Muscle layer of colon (tissue), 2 donors: ENCODE measurements at regions not wholly inside any gene's neighbourhood (a gene's known extent, or its start where the extent isn't known, plus 50 kb on each side); places are given as distances from the start of the nearest gene placed in this dataset.

Experiments used
- H3K27ac ChIP-seq: one replicate; pipeline ENCODE4 v1.7.0; 2013; ENCODE audit warnings: low read depth, mild to moderate bottlenecking, low read length, moderate library complexity
- H3K27me3 ChIP-seq, 2 donors: one replicate each; pipeline ENCODE4 v1.7.0; 2013; ENCODE audit warnings: low read length in 2 of 2, mild to moderate bottlenecking in 2 of 2; ENCODE audit not compliant: insufficient read depth in 2 of 2, control insufficient read depth in 1 of 2
- H3K36me3 ChIP-seq: one replicate; pipeline ENCODE4 v1.7.0; 2013; ENCODE audit warnings: mild to moderate bottlenecking, low read length; ENCODE audit not compliant: insufficient read depth
- H3K4me1 ChIP-seq: one replicate; pipeline ENCODE4 v1.7.0; 2013; ENCODE audit warnings: mild to moderate bottlenecking, low read length; ENCODE audit not compliant: insufficient read depth
- H3K4me3 ChIP-seq, 2 donors: one replicate each; pipeline ENCODE4 v1.7.0; 2013; ENCODE audit warnings: low read length in 2 of 2, low read depth in 1 of 2, mild to moderate bottlenecking in 1 of 2, moderate library complexity in 1 of 2
- H3K9ac ChIP-seq: one replicate; pipeline ENCODE4 v1.7.0; 2013; ENCODE audit warnings: low read length
- H3K9me3 ChIP-seq: one replicate; pipeline ENCODE4 v1.7.0; 2013; ENCODE audit warnings: mild to moderate bottlenecking, low read length
- donor health status: abdominal sarcoma.
- donor health status: Adenocarcinoma of cecum.

DNA sequence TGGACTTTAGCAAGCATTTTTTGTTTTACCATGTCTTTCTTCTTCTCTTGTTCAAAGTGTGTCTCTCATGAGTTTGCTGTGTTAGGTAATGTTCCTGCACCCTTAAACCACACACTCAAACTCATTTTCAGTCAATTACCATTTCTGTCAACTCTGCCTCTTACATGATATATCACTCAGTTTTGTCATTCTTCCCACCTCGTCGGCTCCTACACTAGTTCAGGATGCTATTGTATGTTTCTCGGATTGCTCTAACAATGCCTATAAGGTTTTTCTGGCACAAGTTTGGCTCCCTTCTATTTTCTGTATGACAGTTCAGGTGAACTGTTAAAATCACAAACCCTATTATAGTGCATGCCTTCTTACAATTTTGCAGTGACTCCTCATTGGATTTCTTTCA lies 260.8 kb upstream of the NAV3 start:
- no peaks in the 10 kb centered on the region for H3K9me3 ChIP-seq
- H3K9ac ChIP-seq, result no peak overlapping the region
- H3K27me3 ChIP-seq, result no peaks in the 10 kb centered on the region
- no peak overlapping the region for H3K4me3 ChIP-seq
- H3K4me1 ChIP-seq, result no peaks in the 10 kb centered on the region
- no peak overlapping the region for H3K27ac ChIP-seq
- H3K36me3 ChIP-seq, result no peaks in the 10 kb centered on the region

DNA sequence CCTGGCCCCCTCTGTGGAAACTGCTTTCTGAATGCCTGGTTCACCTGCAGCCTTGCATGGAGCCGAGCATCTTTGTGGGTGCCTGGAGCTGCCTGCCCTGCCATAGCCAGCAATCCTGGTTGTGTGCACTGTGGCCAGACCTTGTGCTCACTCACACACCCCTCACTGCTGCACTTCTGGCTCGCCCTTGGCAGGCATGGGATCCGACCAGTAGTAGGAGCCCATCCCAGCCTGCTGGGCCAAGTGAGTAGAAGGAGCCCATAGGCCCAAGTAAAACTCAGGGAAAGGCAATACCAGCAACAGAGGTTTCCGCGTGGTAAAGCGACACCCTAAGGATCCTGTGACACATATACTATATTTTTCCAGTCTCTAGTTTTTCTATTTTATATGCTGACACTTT lies 270.0 kb upstream of the NAV3 start:
- no peaks in the 10 kb centered on the region for H3K4me1 ChIP-seq
- no peak overlapping the region for H3K27ac ChIP-seq
- H3K36me3 ChIP-seq, result no peaks in the 10 kb centered on the region
- H3K9ac ChIP-seq, result no peak overlapping the region
- H3K9me3 ChIP-seq, result no peaks in the 10 kb centered on the region
- no peak overlapping the region for H3K4me3 ChIP-seq
- no peaks in the 10 kb centered on the region for H3K27me3 ChIP-seq

DNA sequence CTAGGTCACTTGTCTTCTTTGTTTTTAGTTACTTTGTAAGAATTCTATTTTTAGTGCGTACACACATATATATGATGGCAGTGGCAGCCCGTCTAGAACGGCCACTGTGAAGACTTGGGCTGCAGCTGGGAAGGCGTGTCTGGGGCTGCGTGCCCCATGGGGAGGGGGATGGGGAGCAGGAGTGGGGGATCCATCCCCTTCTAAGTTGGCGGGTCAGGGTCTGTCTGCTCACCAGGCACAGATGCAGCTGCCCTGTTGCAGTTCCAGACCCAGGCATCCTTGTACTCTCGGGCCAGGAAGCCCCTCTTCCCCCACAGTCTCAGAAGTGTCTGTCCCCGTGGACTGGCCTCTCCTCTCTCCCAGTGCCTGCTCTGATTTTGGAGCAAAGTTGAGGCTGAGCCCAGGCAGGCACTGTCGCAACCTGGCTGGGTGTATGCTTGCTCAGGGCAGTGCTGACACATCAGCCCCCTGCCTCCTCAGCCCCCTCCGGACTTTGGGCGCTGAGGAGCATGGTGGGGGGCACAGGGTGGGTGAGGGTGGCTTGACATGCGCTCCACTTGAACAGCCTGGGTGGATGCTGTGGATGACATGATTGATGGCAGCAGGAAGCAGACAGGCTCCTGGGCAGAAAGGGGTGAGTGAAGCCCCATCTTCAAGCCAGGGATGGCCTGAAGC lies 271.2 kb upstream of the NAV3 start:
- Histone ChIP-seq H3K27ac (no peak overlapping the region), H3K27me3 (no peaks in the 10 kb centered on the region), H3K9me3 (no peaks in the 10 kb centered on the region), H3K4me1 (no peaks in the 10 kb centered on the region), H3K36me3 (no peaks in the 10 kb centered on the region), H3K4me3 (no peak overlapping the region), H3K9ac (no peak overlapping the region)

DNA sequence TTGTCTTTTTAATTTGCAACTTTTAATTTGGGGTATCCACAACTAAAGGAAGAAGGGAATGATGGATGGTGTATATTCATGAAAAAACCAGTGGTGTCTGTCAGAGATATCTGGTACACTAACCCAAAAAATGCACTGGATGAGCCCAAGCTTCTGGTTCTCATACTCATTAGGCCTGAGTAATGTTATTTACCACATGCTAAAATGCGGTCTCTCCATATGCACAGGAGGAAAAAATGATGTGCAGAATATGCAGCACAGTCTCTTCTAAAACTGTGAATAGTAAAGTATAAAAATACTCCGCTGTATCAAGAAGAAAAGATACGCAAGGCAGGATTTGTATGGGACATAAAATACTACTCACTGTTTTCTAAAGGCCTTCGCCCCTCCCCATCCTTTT lies 275.6 kb upstream of the NAV3 start:
- no peak overlapping the region for H3K4me3 ChIP-seq
- H3K27me3 ChIP-seq, result no peaks in the 10 kb centered on the region
- H3K4me1 ChIP-seq, result no peaks in the 10 kb centered on the region
- H3K27ac ChIP-seq, result no peak overlapping the region
- no peaks in the 10 kb centered on the region for H3K36me3 ChIP-seq
- H3K9ac ChIP-seq, result no peak overlapping the region
- no peaks in the 10 kb centered on the region for H3K9me3 ChIP-seq

DNA sequence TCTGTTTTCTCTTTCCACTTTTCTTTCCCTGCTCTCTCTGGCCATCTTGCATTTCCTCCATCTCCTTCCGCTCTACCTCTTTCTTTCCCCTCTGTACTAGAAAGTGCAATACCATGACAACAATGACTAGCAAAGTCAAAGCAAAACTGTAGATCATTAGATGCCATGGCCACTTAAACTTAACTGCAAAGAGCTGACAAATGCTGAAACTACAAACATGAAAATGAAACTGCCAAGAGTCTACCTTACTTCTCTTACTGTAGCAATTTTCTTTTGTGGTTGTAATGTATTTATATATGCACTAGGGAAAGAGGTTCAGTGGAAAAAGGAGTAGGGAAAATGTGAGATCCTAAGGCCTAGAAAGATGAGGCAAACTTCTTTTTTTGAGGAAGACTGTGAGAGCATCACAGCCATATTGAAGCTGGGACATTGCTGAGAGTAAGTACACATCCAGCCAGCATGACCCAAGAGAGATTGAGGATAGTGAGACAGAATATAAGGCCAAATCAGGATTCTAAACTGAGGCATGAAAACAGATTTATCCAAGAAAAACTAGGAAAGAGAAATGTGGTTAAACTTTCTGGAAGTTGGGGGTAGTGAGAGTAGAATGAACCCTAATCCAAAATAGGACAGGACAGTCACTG lies 276.6 kb upstream of the NAV3 start:
- Histone ChIP-seq H3K27ac (no peak overlapping the region), H3K9me3 (no peaks in the 10 kb centered on the region), H3K36me3 (no peaks in the 10 kb centered on the region), H3K27me3 (no peaks in the 10 kb centered on the region), H3K4me3 (no peak overlapping the region), H3K4me1 (no peaks in the 10 kb centered on the region), H3K9ac (no peak overlapping the region)

DNA sequence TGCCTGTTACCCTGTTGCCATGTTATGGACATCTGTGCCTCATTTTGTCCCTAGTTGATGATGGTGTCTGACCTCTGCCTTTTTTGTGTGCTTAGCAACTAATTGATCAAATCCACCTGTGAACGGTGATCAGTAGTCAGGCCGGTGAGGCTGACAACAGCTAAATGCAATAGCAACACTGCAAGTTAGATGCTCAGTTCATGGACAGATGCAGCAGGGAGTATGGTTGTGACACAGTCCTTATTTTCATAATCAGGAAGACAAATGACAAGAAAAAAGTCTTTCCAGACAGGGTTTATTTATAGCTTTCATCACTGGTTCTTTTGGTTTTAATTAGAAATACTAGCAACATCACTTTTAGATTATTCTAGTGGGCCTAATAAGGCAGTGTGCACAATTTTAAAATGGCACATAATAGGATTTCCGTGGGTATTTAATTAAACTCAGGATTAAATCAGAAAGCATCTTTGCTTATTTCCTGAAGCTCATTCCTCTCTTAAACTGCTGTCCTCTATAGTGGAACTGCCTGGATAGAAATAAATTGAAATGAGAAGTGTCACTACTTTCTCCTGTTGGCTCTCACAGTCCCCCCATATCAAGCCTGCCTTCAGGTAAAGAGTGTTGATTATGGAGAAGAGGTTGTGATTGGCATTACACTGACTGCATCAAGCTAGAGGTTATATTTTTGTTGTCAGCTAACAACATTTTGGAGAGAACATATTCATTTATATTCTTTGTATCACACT lies 281.1 kb upstream of the NAV3 start:
- Histone ChIP-seq H3K4me3 (no peak overlapping the region), H3K9me3 (no peaks in the 10 kb centered on the region), H3K9ac (no peak overlapping the region), H3K27ac (no peak overlapping the region), H3K36me3 (no peaks in the 10 kb centered on the region), H3K4me1 (no peaks in the 10 kb centered on the region), H3K27me3 (no peaks in the 10 kb centered on the region)

DNA sequence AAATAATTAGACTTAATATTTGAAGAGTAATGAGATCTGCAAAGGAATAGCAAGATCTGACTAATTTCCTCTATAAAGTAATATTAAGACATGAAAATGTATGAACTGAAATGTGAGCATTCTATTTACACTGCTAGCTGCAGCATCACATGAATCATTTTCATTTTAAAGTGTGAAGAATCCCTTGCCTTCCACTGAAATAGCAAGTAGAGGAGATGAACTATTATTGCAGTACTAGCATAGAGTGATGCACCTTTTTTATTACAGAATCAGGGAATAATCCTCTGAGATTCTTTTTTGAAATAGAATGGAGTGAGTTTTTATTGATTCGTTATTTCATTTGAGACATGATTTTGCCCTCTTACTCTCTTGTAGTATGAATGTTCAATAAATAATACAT lies 281.9 kb upstream of the NAV3 start:
- Histone ChIP-seq H3K36me3 (no peaks in the 10 kb centered on the region), H3K9me3 (no peaks in the 10 kb centered on the region), H3K4me1 (no peaks in the 10 kb centered on the region), H3K27me3 (no peaks in the 10 kb centered on the region), H3K27ac (no peak overlapping the region), H3K9ac (no peak overlapping the region), H3K4me3 (no peak overlapping the region)

DNA sequence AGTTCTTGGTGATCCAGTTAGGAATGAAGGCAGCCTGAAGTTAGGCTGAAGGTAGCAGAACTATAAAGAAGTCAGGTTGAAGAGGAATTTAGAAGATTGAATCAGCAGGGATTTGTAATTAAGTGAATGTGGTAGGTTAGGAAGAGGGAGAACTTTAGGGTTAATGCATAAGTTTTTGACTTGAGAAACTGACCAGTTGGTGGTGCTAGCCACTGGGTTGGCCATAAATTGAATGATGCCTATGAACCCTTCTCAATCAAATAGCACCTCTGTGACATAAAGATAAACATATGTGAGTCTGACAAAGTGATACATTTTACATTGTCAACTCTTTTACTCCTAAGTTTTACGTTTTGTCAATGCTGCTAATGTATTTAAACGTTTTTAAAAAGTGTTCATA lies 290.6 kb upstream of the NAV3 start:
- Histone ChIP-seq H3K4me3 (no peak overlapping the region), H3K27me3 (no peaks in the 10 kb centered on the region), H3K9ac (no peak overlapping the region), H3K27ac (no peak overlapping the region), H3K4me1 (no peaks in the 10 kb centered on the region), H3K9me3 (no peaks in the 10 kb centered on the region), H3K36me3 (no peaks in the 10 kb centered on the region)

DNA sequence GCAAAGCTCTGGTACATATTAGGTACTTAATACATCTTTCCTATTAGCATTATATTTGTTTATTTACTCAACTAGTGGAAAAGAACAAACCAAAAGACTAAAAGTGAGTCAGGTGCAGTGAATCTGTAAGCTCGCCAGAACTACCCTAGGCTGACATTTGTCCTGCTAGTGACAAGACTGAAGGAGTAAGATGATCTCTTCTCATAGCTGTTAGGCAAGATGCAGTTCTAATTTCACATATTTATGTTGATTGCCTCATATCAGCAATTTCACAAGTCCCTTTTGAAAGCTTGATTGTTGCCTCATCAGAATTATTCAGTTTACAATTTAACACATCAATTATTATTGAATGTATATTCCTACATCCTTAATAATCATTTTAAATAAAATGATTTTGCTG lies 293.0 kb upstream of the NAV3 start:
- H3K4me3 ChIP-seq, result no peak overlapping the region

DNA sequence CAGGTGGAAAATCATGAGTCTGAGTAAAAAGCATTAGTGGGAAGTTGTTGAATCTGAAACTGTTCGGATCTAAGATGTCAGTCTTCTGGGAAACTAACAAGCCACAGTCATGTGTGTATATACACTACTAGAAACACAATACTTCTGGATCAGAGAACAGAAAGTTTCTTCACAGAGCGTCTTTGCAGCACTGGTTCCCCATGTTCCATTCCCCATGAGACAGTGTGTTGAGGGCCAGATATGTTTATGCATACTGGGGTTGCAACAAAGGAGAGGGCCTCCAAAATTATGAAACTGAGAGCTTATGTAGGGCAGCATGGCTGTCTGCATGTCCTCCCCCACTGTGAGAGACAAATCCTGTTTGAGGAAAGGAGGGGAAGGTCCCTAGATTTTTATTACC lies 295.0 kb upstream of the NAV3 start:
- Histone ChIP-seq H3K9ac (no peak overlapping the region), H3K4me3 (no peak overlapping the region), H3K27ac (no peak overlapping the region), H3K9me3 (no peaks in the 10 kb centered on the region), H3K36me3 (no peaks in the 10 kb centered on the region), H3K4me1 (no peaks in the 10 kb centered on the region), H3K27me3 (no peaks in the 10 kb centered on the region)

More for the DNA sequence above, 293.0 kb upstream of the NAV3 start:
- no peaks in the 10 kb centered on the region for H3K4me1 ChIP-seq
- no peaks in the 10 kb centered on the region for H3K27me3 ChIP-seq
- H3K27ac ChIP-seq, result no peak overlapping the region
- H3K9me3 ChIP-seq, result no peaks in the 10 kb centered on the region
- H3K36me3 ChIP-seq, result no peaks in the 10 kb centered on the region
- H3K9ac ChIP-seq, result no peak overlapping the region

DNA sequence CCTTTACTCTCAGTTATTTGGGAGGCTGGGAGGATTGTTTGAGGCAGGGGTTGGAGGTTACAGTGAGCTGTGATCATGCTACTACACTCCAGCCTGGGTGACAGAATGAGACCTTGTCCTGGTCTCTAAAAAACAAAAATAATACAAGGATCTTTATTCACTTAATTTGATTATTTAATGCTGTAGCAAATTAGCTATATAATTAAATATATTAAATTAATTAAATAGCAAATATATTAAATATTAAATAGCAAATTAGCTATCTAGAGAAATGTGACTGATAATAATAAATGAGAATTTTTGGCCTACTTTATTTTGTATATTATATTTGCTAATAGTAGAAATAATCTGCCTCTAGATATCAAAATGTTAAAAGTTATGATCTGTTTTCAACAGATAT lies 298.8 kb upstream of the NAV3 start:
- H3K27ac ChIP-seq, result no peak overlapping the region
- no peaks in the 10 kb centered on the region for H3K36me3 ChIP-seq
- no peaks in the 10 kb centered on the region for H3K27me3 ChIP-seq
- no peak overlapping the region for H3K9ac ChIP-seq
- H3K4me3 ChIP-seq, result no peak overlapping the region
- no peaks in the 10 kb centered on the region for H3K4me1 ChIP-seq
- H3K9me3 ChIP-seq, result no peaks in the 10 kb centered on the region
